ENCODE measurements at regions not wholly inside any gene's neighbourhood (a gene's known extent, or its start where the extent isn't known, plus 50 kb on each side); places are given as distances from the start of the nearest gene placed in this dataset.

- no peak for DNase-seq
Observed at GRCh38 chr16:7183768-7184167, 148.9 kb upstream of the RBFOX1 start.

- DNase-seq: no peak
Observed at GRCh38 chr16:7182510-7183109, 150.0 kb upstream of the RBFOX1 start.

GRCh38 chr16:7177875-7178274 lies 154.8 kb upstream of the RBFOX1 start:
- no peak for DNase-seq

DNA sequence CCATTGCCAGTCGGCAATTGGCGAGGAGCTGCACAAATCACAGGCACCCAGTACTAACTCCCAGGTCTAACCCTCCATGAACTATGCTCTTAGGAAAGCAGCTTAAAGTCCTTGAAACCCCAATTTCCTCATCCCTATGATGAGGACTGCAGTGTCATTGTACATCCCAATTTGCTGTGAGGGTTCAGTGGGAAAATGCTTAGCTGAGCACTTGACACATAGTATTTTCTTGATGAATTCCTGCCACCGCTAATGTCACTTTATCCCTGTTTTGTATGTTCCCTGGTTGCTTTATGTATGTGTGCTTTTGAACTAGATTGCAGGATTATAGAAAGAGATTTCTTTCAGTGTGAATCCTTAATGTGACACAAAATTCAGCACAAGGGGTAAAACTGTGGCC lies 161.5 kb upstream of the RBFOX1 start:
- DNase-seq: no peak

DNA sequence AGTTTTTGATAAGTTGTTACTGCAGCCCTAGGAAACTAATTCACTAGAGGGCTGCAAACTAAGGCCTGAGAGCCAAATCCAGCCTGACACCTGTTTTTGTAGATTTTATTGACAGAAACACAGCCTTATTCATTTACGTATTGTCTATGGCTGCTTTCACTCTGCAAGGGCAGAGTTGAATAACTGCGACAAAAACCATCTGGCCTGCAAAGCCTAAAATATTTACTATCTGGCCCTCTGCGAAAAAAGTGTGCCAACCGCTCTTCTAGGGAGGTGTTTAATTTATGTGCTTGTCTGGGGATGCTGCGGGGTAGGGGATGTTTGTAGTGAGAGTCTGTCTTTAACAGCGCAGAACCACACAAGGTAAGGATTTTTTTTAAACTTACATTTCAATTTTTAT lies 165.0 kb upstream of the RBFOX1 start:
- DNase-seq: no peak

- DNase-seq: no peak
Observed at GRCh38 chr16:7161891-7162290, 170.8 kb upstream of the RBFOX1 start.

GRCh38 chr16:7160093-7160492 lies 172.6 kb upstream of the RBFOX1 start:
- DNase-seq: no peak

DNA sequence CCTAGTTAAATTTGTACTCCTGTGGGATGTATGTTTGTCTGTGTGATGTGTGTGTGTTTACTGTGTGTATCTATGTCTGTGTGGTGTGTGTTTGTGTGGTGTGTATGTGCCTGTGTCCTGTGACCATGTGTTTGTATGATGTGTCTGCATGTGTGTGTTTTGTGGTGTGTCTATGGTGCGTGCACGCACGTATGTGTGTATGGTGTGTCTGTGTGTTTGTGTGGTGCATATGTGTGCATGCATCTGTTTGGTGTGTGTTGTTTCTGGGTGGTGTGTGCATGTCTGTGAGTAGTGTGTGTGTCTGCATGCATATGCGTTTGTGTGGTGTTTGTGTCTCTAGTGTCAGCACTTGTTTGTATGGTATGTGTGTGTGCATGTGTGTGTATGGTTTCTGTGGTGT lies 174.2 kb upstream of the RBFOX1 start:
- no peak for DNase-seq

DNA sequence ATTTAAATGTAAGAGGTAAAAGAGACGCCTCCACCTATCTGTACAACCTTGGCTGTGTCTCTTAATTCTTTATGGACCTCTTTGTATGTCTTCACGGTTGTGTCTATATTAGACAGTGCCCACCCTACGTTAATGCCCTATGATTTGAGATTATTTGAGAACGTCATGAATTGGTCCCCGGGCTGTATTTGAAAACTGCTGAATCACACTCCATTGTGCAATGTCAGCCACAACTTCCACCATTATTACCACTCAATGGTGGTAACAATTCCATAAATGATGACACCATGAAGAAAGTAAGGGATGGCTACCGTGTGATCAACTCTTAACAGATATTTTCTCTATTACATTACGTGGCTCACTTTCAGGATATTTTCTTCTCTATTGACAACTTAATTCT lies 182.4 kb upstream of the RBFOX1 start:
- no peak for DNase-seq

- no peak for DNase-seq
Observed at GRCh38 chr16:7148606-7149005, 184.0 kb upstream of the RBFOX1 start.

- no peak for DNase-seq
Observed at GRCh38 chr16:7140899-7141298, 191.7 kb upstream of the RBFOX1 start.

- no peak for DNase-seq
Observed at GRCh38 chr16:7137560-7138330, 194.9 kb upstream of the RBFOX1 start.

- DNase-seq: no peak
Observed at GRCh38 chr16:7132465-7132864, 200.2 kb upstream of the RBFOX1 start.

GRCh38 chr16:7124701-7125100 lies 207.9 kb upstream of the RBFOX1 start:
- no peak for DNase-seq

GRCh38 chr16:7124242-7124641 lies 208.4 kb upstream of the RBFOX1 start:
- no peak for DNase-seq

- DNase-seq: no peak
Observed at GRCh38 chr16:7116734-7117133, 215.9 kb upstream of the RBFOX1 start.

GRCh38 chr16:7115898-7116297 lies 216.7 kb upstream of the RBFOX1 start:
- no peak for DNase-seq

DNA sequence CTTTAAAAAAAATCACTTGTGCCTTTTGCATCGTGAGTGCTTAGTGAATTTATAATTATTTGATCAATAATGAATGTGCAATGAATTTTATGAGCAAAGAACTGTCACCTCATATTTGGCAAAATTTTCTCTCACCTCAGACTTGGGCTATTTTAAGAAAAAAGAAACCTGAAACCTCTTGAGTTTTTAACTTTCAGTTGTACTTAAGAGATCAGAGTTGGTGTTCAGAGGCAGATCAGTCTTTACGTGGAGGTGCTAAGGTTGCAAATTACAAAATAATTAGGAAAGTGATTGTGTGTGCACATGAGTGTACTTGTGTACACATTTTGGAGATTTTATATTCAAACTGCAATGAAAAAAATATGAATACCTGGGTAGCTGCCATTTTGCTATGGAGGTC lies 218.7 kb upstream of the RBFOX1 start:
- DNase-seq: no peak

DNA sequence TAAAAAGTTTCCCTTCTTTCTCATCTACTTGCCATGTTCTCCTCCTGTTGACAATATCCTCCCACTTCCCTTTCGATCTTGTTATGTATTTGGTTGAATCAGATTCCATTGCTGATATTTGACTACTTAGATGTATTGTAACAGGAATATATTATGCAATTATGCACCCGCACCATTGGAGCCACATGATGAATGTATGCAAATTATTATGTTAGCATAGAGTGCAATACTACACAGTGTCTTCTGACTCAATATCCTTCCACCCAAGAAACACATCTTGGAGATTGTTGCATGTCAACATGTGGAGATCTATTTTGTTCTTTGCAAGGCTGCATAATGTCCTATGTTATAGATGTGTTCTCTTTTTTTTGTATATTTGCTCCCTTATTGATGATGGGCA lies 219.2 kb upstream of the RBFOX1 start:
- DNase-seq: no peak

GRCh38 chr16:7111265-7111664 lies 221.4 kb upstream of the RBFOX1 start:
- no peak for DNase-seq

DNA sequence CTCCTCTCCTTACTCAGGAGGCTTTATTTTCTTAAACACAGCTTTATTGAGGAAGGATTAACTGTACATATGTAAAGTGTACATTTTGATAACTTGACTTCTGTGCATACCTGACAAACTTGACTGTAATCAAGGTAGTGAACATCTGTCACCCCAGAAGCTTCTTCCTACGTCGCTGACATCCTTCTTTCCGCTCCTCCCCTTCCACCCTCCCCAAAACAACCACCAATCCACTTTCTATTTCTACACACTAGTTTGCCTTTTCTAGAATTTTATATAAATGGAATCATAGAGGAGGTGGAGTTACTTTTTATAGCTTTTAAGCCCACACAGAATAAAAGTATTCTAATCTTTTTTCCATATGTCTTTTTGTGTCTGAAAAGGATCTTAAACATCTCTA lies 225.2 kb upstream of the RBFOX1 start:
- DNase-seq: no peak

GRCh38 chr16:7103056-7103455 lies 229.6 kb upstream of the RBFOX1 start:
- DNase-seq: no peak

GRCh38 chr16:7101054-7101453 lies 231.6 kb upstream of the RBFOX1 start:
- no peak for DNase-seq

- no peak for DNase-seq
Observed at GRCh38 chr16:7097518-7097917, 235.1 kb upstream of the RBFOX1 start.

DNA sequence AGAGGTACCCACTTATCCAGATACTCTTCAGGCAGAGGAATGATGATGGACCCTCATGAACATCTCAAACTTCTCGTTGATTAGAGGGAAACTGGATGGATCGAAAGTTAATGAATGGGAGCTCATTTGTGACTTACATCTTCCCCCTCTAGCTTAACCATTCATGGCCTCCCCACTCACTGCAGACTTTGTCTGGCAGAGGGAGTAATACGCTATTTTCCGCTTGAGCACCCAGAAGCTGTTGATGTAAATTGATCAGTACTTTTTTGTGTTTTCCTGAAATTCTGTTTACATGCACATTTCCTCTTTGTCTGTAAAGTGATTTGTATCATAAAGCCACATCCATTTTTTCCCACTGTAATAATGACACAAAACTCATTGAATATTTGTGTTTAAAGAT lies 239.1 kb upstream of the RBFOX1 start:
- DNase-seq: no peak

Measured in MV-4-11 (cell line).